Neuronal stem cell (in vitro differentiated cells): ENCODE measurements at regions not wholly inside any gene's neighbourhood (a gene's known extent, or its start where the extent isn't known, plus 50 kb on each side); places are given as distances from the start of the nearest gene placed in this dataset.
"Not testable (repeated sequence)": the region's sequence is repeated elsewhere in the genome, so short reads cannot be mapped to it uniquely, and the experiment has no call there.

Source experiments
- DNase-seq: peaks from one replicate; pipeline ENCODE4 v3.0.0-alpha.2; 2013; ENCODE audit warnings: low spot score
- H2AFZ ChIP-seq: one replicate; pipeline ENCODE4 v1.6.1; 2013; ENCODE audit warnings: mild to moderate bottlenecking, low read length, inconsistent platforms
- H2AK5ac ChIP-seq: 2 replicates; pipeline ENCODE4 v1.6.1; 2013; ENCODE audit warnings: low read depth, mild to moderate bottlenecking, inconsistent platforms, low read length, moderate library complexity, mixed read lengths
- H2BK120ac ChIP-seq: 2 replicates; pipeline ENCODE4 v1.6.1; 2013; ENCODE audit warnings: low read depth, mild to moderate bottlenecking, inconsistent platforms, low read length, moderate library complexity, mixed read lengths
- H2BK12ac ChIP-seq: one replicate; pipeline ENCODE4 v1.6.1; 2013; ENCODE audit warnings: low read length, inconsistent platforms
- H2BK15ac ChIP-seq: 2 replicates; pipeline ENCODE4 v1.6.1; 2013; ENCODE audit warnings: mild to moderate bottlenecking, low read length, inconsistent platforms, mixed read lengths
- H2BK5ac ChIP-seq: one replicate; pipeline ENCODE4 v1.6.1; 2013; ENCODE audit warnings: inconsistent platforms, mild to moderate bottlenecking, low read length, moderate library complexity
- H3K14ac ChIP-seq: one replicate; pipeline ENCODE4 v1.6.1; 2013; ENCODE audit warnings: low read length, inconsistent platforms
- H3K18ac ChIP-seq: 2 replicates; pipeline ENCODE4 v1.6.1; 2013; ENCODE audit warnings: low read length, inconsistent platforms
- H3K23ac ChIP-seq: 2 replicates; pipeline ENCODE4 v1.6.1; 2013; ENCODE audit warnings: low read depth, mild to moderate bottlenecking, mixed read lengths, low read length, inconsistent platforms; ENCODE audit not compliant: poor library complexity
- H3K27ac ChIP-seq: replicated peaks from 3 replicates; pipeline ENCODE4 v1.5.1; 2013; ENCODE audit warnings: low read length, inconsistent platforms
- H3K27me3 ChIP-seq, 3 experiments: 2 replicates each; pipeline ENCODE4 v1.6.1; 2013; ENCODE audit warnings: low read length in 3 of 3, mild to moderate bottlenecking in 2 of 3, inconsistent platforms in 1 of 3, low read depth in 1 of 3, mixed read lengths in 1 of 3, moderate library complexity in 1 of 3; ENCODE audit not compliant: control insufficient read depth in 3 of 3, insufficient read depth in 3 of 3
- H3K36me3 ChIP-seq, 2 donors: replicated peaks in 1 of 2; 2 replicates each; pipeline ENCODE4 v1.6.1; 2013; ENCODE audit warnings: low read length in 2 of 2; ENCODE audit not compliant: control insufficient read depth in 2 of 2, insufficient read depth in 2 of 2
- H3K4ac ChIP-seq: 2 replicates; pipeline ENCODE4 v1.6.1; 2013; ENCODE audit warnings: inconsistent platforms, mild to moderate bottlenecking, low read length, moderate library complexity
- H3K4me1 ChIP-seq, 2 donors: 1 replicate in 1 of 2; 2 replicates in 1 of 2; pipeline ENCODE4 v1.6.1; 2013; ENCODE audit warnings: low read length in 2 of 2, low read depth in 1 of 2; ENCODE audit not compliant: control insufficient read depth in 2 of 2, insufficient read depth in 1 of 2
- H3K4me2 ChIP-seq: one replicate; pipeline ENCODE4 v1.6.1; 2013; ENCODE audit warnings: mild to moderate bottlenecking, low read length, inconsistent platforms; ENCODE audit not compliant: insufficient read depth, poor library complexity, severe bottlenecking
- H3K4me3 ChIP-seq, 2 donors: 2 replicates each; pipeline ENCODE4 v1.5.1; 2013; ENCODE audit warnings: low read length in 2 of 2, mild to moderate bottlenecking in 2 of 2, inconsistent platforms in 1 of 2, moderate library complexity in 1 of 2
- H3K79me1 ChIP-seq: one replicate; pipeline ENCODE4 v1.6.1; 2013; ENCODE audit warnings: low read depth, mild to moderate bottlenecking, inconsistent platforms, low read length, moderate library complexity
- H3K9ac ChIP-seq: one replicate; pipeline ENCODE4 v1.6.1; 2013; ENCODE audit warnings: mild to moderate bottlenecking, low read depth, low read length, inconsistent platforms; ENCODE audit not compliant: poor library complexity
- H3K9me3 ChIP-seq, 2 donors: replicated peaks in 1 of 2; 2 replicates each; pipeline versions ENCODE3 to v1.6.1; 2013; ENCODE audit warnings: low read length in 2 of 2, mild to moderate bottlenecking in 2 of 2, inconsistent platforms in 1 of 2, low read depth in 1 of 2, mixed read lengths in 1 of 2, moderate library complexity in 1 of 2; ENCODE audit not compliant: control insufficient read depth in 2 of 2, insufficient read depth in 1 of 2
- H4K8ac ChIP-seq: one replicate; pipeline ENCODE4 v1.6.1; 2013; ENCODE audit warnings: low read depth, mild to moderate bottlenecking, inconsistent platforms, low read length, moderate library complexity
- H4K91ac ChIP-seq: one replicate; pipeline ENCODE4 v1.6.1; 2013; ENCODE audit warnings: low read length, low read depth, mild to moderate bottlenecking, inconsistent platforms; ENCODE audit not compliant: poor library complexity
- WGBS, 2 donors: extraction: QIAGEN DNeasy Blood & Tissue Kit; methylation state at CpG; one replicate each; pipeline ENCODE4 v1.1.7; 2013; ENCODE audit warnings: missing lambda C conversion rate in 2 of 2, mixed read lengths in 1 of 2; ENCODE audit not compliant: insufficient read length in 2 of 2, insufficient replicate concordance in 1 of 2; ENCODE audit errors: extremely low coverage in 2 of 2; 5-methylcytosine and 5-hydroxymethylcytosine counted together

DNA sequence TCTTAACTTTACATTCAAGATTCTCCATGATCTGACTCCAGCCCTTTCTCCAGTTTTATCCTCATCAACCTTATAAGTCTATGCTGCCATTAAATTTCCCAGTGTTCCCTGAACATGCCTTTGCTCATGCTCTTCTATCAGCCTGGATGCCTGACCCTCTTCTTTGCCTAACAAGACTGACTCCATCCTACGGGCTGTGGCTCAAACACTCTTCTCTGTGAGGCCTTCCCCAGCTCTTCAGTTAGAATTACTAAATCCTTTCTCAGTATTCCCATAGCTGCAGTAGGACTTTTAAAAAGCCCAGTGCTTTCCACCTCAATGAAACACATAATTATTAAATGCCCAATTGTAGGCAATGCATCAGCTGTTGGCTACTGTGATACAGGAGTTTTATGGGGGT lies 76.5 kb upstream of the GNG12 start:
- Histone ChIP-seq H3K4me1 (no peaks in the 10 kb centered on the region), H2BK120ac (no peak overlapping the region), H3K27ac (no peak overlapping the region), H2AK5ac (no peak overlapping the region), H2BK5ac (no peak overlapping the region), H3K9me3 (no peaks in the 10 kb centered on the region), H2BK15ac (no peak overlapping the region), H3K9ac (no peak overlapping the region), H3K36me3 (no peaks in the 10 kb centered on the region), H3K18ac (no peak overlapping the region), H3K4ac (no peak overlapping the region), H3K14ac (no peak overlapping the region), H4K91ac (no peak overlapping the region), H2AFZ (no peak overlapping the region), H3K79me1 (no peaks in the 10 kb centered on the region), H3K4me3 (no peak overlapping the region), H2BK12ac (no peak overlapping the region), H3K4me2 (no peak overlapping the region), H4K8ac (no peak overlapping the region), H3K23ac (no peak overlapping the region), H3K27me3 (no peaks in the 10 kb centered on the region)
- no peak for DNase-seq
- no CpG with 5 or more reads among the region's 1 CpG for WGBS, 2 donors

DNA sequence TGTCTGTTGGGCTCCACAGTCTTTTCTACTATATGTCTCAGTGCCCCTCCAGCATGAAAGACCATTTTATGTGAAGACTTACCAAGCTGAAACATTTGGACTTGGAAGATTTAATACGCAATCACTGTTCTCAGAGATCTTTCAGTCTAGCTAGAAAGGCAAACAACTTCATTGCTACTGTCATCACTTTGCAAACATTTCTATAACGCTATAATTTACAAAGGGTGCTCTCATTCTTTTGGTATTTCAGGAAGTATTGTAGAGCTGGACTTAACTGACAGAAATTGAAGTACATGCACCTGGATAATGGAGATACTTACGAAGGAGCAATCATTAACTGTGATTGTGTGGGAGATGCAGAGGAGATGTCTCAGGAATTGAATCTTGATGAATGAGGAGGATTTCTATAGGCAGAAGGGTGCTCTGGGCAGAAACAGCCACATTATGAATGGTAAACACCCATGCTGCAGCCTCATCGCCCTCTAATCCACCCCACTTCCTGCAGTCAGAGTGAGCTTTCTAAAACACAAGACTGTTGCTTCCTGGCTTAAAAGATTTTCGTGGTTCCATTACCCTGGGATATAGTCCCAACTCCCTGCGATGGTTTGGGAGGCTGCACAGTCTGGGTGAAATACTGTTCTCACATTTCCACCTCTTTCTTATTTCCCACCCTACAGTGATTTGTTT lies 75.1 kb upstream of the GNG12 start:
- H4K91ac ChIP-seq = no peak overlapping the region
- no CpG with 5 or more reads among the region's 6 CpGs for WGBS, 2 donors

DNA sequence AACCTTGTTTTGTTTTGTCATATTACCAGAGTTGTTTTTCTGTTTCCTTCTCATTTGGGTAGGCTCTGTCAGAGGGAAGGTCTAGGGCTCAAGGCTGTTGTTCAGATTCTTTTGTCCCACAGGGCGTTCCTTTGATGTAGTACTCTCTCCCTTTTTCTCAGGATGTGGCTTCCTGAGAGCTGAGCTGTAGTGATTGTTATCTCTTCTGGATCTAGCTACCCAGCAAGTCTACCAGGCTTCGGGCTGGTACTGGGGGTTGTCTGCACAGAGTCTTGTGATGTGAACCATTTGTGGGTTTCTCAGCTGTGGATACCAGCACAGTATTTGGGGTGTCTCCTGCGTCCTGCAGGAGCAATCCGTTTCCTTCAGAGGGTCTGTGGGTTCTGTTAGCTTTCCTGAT lies 74.2 kb upstream of the GNG12 start:
- not testable (repeated sequence) for H2BK5ac ChIP-seq, H3K36me3 ChIP-seq, H3K4me3 ChIP-seq, H3K79me1 ChIP-seq, H3K9me3 ChIP-seq, H3K4me2 ChIP-seq, H2BK12ac ChIP-seq, H2BK15ac ChIP-seq, H2BK120ac ChIP-seq, H4K91ac ChIP-seq, H2AK5ac ChIP-seq, H3K27me3 ChIP-seq, DNase-seq, H3K18ac ChIP-seq, H3K27ac ChIP-seq, H3K4me1 ChIP-seq, H4K8ac ChIP-seq, H3K9ac ChIP-seq, H3K14ac ChIP-seq, H2AFZ ChIP-seq, H3K4ac ChIP-seq, H3K23ac ChIP-seq
- no CpG with 5 or more reads among the region's 4 CpGs for WGBS, 2 donors

More for the DNA sequence above, 75.1 kb upstream of the GNG12 start:
- H3K18ac ChIP-seq = no peak overlapping the region
- H3K36me3 ChIP-seq = no peaks in the 10 kb centered on the region
- H3K27ac ChIP-seq = no peak overlapping the region
- H3K23ac ChIP-seq = no peak overlapping the region
- no peak overlapping the region for H2BK5ac ChIP-seq
- DNase-seq = no peak
- H3K9me3 ChIP-seq = no peaks in the 10 kb centered on the region
- H2BK120ac ChIP-seq = no peak overlapping the region
- no peaks in the 10 kb centered on the region for H3K4me1 ChIP-seq
- H3K4ac ChIP-seq = no peak overlapping the region
- H3K9ac ChIP-seq = no peak overlapping the region
- no peak overlapping the region for H2AFZ ChIP-seq
- no peak overlapping the region for H3K4me2 ChIP-seq
- H4K8ac ChIP-seq = no peak overlapping the region
- H2BK15ac ChIP-seq = no peak overlapping the region
- H3K79me1 ChIP-seq = no peaks in the 10 kb centered on the region
- no peaks in the 10 kb centered on the region for H3K27me3 ChIP-seq
- no peak overlapping the region for H2AK5ac ChIP-seq
- H3K14ac ChIP-seq = no peak overlapping the region
- no peak overlapping the region for H3K4me3 ChIP-seq
- H2BK12ac ChIP-seq = no peak overlapping the region

DNA sequence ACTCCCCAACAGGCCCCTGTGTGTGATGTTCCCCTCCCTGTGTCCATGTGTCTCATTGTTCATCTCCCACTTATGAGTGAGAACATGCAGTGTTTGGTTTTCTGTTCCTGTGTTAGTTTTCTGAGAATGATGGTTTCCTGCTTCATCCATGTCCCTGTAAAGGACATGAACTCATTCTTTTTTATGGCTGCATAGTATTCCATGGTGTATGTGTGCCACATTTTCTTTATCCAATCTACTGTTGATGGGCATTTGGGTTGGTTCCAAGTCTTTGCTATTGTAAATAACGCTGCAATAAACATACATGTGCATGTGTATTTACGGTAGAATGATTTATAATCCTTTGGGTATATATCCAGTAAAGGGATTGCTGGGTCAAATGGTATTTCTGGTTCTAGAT lies 72.7 kb upstream of the GNG12 start:
- not testable (repeated sequence) for H2BK12ac ChIP-seq, H4K8ac ChIP-seq, DNase-seq, H3K9me3 ChIP-seq, H4K91ac ChIP-seq, H3K4me2 ChIP-seq, H3K14ac ChIP-seq, H3K4me1 ChIP-seq, H2BK15ac ChIP-seq, H3K4ac ChIP-seq, H3K27ac ChIP-seq, H3K36me3 ChIP-seq, H2BK120ac ChIP-seq, H2BK5ac ChIP-seq, H3K9ac ChIP-seq, H3K23ac ChIP-seq, H3K27me3 ChIP-seq, H3K79me1 ChIP-seq, H3K4me3 ChIP-seq, H2AFZ ChIP-seq, H2AK5ac ChIP-seq, H3K18ac ChIP-seq
- no CpG with 5 or more reads among the region's 2 CpGs for WGBS, 2 donors
